GM21619 (cell line): ENCODE measurements at regions not wholly inside any gene's neighbourhood (a gene's known extent, or its start where the extent isn't known, plus 50 kb on each side); places are given as distances from the start of the nearest gene placed in this dataset.
"Not testable (repeated sequence)": the region's sequence is repeated elsewhere in the genome, so short reads cannot be mapped to it uniquely, and the experiment has no call there.

Experiments used
- ATAC-seq: cut with Tn5 transposase; IDR thresholded peaks from one replicate; pipeline ENCODE4 v1.9.1; 2021; ENCODE audit not compliant: unreplicated experiment

DNA sequence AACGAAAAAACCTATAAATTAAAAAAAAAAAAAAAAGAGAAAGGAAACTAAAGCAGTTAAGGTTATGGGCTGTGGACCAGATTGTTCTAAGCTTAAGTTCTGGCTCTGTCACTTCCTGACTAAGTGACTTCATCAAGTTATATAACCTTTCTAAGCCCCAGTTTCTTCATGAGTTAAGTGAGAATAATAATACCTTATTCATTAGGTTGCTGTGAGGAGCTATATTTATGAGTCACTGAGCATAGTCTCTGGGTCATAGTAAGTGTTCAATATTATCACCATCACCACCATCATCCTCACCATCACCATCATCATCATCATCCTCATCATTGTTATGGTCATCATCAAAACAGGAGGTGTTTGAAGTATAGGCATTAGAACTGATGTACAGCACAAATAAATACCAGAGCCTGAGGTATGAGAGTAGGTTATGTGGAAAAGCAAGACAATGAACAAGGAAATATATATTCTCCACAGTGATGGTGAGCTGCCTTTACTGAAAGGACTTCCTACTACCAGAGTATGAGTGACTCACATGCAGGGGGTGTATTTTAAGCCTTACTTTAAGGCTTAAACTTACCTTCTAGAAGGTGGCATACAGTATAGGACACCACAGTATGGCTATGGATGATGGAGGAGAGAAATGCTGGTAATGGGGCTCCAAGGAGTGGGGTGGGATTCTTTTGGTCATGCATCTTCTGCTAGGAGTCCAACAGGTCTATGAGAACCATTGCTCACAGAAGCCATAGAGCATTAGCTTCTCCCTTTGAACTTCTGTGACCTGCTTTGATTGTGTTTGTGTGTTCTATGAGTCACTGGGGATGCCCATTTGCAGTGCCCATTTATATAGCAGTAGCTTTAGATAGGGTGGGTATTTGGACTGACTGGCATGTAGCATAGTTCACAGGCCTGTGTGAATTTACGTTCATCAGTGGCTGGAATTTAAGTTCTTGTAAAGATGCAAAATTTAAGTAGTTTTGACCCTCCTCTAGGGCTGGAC lies 104.4 kb downstream of the KLF5 start:
- ATAC-seq: no peak

DNA sequence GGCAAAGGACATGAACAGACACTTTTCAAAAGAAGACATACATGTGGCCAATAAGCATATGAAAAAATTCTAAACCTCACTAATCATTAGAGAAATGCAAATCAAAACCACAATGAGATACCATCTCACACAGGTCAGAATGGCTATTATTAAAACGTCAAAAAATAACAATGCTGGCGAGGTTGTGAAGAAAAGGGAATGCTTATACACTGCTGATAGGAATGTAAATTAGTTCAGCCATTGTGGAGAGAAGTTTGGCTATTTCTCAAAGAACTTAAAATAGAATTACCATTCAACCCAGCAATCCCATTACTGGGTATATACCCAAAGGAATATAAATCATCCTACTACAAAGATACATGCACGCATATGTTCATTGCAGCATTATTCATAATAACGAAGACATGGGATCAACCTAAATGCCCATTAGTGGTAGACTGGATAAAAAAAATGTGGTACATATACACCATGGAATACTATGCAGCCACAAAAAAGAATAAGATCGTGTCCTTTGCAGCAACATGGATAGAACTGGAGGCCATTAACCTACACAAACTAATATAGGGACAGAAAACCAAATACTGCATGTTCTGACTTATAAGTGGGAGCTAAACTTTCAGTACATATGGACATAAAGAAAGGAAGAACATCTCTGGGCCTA lies 101.7 kb downstream of the KLF5 start:
- ATAC-seq: not testable (repeated sequence)

DNA sequence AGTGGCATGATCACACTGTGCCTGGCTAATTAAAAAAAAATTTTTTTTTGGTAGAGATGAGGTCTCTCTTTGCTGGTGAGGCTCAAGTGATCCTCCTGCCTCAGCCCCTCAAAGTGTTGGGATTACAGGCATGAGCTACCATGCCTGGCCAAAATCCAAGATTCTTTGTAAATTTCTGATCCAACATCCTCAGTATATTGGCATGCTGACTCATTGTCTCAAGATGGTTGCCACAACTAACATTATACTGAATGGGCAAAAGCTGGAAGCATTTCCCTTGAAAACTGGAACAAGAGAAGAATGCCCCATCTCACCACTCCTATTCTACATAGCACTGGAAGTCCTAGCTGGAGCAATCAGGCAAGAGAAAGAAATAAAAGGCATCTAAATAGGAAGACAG lies 100.0 kb downstream of the KLF5 start:
- no peak for ATAC-seq

DNA sequence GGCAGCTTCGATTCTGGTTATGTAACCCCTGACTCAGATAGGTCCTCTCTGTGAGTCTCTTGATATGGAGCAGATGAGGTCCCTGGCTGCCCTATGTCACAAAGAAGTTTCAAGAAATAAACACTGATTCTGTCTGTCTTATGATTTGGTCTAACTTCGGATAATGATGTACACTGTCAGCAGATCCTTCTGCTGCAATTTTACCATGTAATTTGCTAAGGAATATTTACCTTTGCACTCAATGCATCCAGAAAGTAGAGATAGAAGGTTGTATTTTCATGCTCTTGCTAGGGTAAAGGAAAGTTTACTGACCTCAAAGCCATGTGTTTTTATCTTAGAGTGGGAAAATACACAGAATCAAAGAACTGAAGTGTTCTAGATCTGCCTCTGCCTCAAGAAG lies 98.2 kb downstream of the KLF5 start:
- ATAC-seq: no peak

DNA sequence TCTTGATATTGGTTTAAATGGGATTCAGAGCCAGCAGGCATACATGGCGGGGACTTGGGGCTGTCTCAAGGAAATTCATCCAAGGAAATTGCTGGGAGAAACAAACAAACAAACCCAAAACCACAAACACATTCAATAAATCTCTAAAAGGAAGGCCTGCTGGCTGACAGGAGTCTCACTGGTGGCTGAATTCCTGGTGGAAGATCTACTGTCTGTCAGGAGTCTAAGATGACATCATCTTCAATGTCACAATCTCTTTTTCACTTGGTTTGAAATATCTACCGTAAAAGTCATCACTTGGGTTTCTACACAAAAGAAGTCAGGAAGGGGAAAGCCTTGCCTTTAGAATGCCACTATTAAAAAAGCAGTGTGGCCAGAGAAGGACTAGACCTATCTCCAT lies 87.9 kb downstream of the KLF5 start:
- no peak for ATAC-seq

DNA sequence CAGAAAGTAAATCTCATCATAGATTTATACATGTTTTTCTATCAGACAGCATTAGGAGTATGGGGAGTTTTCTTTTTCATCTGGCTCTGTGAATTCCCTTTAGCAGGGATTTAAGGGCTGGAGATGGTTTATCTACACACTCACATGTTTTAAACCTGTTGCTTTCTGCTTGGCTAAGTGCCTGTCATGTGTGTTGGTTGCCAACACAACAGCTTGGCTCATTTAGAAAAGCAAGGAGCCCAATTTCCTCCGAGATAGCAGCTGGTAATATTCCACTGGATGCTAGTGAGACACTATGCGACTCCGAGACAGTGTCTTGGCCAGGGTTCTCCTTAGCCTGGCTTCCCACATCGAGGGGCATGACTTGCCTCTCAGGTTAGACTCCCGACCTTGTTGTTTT lies 83.3 kb downstream of the KLF5 start:
- ATAC-seq: no peak

DNA sequence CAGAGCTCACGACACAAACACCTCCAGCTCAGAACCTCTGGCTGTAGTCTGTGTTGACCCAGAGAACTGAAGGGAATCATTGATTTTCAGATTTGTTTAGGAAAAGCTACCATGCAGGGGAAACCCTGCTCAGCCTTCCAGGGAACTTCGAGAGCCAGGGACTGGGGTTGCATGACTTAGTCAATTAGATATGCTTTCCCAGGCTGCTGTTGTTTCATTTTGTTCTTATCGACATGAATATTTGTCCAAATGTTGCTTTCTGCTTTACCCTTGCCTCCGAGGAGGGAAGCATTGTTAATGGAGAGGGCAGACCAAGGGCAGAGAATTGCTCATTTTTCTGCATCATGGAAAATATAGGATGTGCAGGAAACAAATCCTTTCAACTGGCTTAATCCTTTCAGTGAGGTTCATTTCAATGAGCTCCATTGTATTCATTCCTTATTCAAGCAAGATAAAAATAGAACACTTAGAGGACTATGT lies 82.5 kb downstream of the KLF5 start:
- ATAC-seq: no peak

DNA sequence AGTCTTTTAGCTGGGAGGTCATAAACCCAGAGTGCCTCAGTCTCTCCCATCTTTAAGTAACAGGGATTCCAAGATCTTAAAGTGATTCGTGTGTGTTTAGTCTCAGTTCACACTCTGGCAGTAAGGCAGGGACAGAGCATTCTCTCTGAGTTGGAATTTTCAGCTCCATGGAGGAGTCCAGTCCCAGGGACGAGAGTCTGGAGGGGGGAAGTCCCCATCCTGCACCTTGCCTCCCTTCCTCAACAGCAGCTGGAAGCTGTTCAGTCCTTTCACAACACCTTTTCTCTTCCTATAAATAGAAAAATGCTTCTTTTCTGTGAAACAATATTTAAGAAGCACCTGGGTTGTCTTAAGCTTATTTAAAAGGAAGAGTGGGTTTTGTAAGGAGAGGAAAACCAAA lies 82.0 kb downstream of the KLF5 start:
- ATAC-seq: no peak

DNA sequence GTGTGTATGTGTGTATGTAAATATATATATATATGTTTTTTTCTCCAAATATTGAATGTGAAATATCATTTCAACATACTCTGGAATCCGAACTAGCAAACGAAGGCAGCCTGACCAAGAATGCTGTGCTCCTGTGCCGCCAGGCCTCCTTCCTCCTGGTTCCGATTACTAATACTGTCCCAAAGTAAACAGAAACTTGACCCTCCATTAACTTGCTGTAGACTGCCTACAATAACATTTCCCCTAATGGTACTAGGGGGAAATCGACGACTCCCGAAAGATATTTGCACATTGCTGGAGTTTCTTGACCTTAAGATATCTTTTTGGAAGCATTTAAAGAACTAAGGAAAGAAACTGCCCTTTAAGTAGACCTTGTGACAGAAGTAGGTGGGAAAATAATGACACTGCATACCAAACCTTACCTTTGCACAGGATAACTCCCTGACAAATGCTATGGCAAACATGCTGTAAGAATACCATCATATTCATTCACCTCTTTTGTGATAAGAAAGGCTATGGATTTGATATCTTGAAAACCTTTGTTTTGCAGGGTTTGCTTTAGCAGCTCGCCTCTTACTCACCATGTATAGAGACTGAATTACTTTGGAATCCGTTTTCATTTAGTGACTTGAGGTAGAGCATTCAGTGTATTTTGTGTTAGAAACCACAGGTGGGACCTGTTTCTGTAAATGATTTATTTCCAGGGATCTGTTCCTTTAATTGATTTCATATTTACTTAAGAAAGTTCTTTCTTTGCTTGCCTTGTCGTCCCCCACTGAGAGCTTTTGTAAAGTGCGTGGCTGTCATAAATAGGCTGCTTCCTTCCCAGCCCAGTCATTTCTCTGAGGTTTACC lies 80.1 kb downstream of the KLF5 start:
- ATAC-seq: no peak

DNA sequence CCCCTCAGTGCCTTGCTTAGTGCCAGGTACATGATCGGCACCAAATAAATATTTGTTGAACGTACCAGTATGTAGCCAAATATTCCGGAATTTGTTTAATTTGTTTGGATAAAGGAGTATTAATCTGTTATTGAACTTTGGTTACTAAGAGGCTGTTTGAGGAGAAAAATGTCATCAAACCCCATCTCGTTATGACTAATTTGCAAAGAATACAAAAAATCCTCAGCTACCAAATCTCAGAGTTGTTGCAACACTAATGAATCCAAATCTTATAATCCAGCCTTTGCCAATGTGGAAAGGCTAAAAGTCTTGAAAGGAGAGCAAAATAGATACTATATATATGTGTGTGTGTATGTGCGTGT lies 79.5 kb downstream of the KLF5 start:
- no peak for ATAC-seq

DNA sequence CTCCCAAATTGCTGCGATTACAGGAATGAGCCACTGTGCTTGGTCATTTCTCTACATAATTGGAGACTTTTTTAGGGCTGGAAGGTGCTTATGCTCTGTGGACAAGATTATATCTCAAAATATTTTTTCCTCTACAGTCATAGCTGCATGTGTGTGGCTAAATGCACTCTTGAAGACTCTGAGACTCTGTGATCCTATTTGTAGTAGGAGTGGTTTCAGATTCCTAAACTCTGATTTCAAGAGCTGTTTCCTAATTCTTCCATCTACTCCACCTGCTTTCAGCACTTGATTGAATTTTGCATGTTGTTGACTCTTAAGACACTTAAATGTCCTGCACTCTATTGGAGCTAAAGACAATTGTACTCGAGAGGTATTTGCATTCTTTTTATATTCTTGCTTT lies 78.0 kb downstream of the KLF5 start:
- no peak for ATAC-seq

DNA sequence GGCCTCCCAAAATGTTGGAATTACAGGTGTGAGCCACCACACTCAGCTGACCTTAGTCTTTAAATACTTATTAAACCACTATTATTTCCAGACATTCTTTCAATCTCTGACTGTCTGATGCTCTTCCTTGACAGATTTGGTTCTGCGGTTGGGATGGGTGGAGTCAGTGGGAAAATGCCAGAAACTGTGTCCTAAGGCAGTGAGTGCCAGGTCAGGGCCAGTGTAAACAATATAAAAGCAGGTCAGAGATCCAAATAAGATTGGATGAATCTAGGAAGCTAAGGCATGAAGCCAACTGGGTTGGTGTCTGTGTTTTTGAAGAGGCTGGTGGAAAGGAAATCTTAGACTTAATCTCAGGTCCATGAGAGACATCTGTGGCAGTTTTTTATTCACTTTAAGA lies 74.7 kb downstream of the KLF5 start:
- no peak for ATAC-seq

DNA sequence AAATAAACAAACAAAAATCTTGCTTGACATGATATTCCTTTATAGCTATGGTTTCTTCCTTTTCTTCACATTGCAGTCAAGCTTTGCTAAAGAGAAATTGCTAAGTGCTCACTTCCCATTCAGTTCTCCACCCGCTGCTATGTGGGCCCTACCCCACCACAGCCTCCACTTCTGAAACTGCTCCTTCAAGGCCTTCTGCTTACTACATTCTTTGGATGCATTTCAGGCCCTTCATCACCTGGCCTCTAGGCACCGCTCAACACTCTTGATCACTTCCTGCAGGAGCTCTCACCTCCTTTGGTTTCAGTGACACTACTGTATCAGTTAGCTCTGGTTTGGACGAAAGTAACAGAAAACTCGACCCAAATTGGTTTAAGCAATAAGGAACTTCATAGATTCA lies 72.4 kb downstream of the KLF5 start:
- ATAC-seq: no peak

DNA sequence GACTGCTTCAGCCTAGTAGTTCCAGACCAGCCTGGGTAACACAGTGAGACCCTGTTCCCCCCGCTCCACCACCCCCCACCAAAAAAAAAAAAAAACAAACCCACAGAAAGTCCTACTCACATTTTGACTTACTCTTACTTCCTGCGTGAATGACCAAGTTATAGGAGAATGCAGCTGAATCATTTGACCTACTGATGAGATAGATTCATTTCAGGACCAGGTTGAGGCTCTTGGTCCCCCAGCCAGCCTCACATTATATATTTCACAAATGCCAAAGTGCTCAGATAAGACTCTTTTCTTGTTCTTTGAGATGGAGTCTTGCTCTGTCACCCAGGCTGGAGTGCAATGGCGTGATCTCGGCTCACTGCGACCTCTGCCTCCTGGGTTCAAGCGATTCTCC lies 70.2 kb downstream of the KLF5 start:
- ATAC-seq: no peak
